ENCODE measurements at regions not wholly inside any gene's neighbourhood (a gene's known extent, or its start where the extent isn't known, plus 50 kb on each side); places are given as distances from the start of the nearest gene placed in this dataset.
"Not testable (repeated sequence)": the region's sequence is repeated elsewhere in the genome, so short reads cannot be mapped to it uniquely, and the experiment has no call there.

- not testable (repeated sequence) for DNase-seq
Observed at GRCh38 chr4:8965896-8966295, 94.3 kb upstream of the HMX1 start.

DNA sequence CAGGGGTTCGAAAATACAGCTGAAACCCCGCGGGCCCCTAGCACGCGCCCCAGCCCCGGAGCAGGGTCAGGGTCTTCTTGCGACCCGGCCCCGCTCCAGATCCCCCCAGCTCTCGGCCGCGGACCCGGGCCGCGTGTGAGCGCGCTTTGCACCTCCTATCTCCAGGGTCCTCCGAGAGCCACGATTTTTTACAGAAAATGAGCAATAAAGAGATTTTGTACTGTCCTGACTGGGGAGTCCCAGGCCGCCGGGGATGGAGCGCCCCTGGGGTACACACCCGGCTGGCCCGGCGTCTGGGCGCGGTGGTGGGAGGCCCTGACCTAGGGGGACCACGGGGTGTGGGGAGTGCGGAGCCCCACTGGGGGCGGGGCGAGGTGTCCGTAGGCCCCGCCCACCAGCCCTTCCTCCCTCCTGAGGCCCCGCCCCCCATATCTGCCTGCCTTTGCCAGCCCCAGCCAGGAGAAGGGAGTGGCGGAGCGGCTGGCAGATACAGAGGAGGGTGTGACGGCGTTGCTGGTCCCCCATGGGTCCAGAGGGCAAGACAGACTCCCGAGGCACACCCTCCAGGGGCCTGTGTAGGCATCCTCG lies 92.7 kb upstream of the HMX1 start:
- not testable (repeated sequence) for DNase-seq

GRCh38 chr4:8963533-8963932 lies 91.9 kb upstream of the HMX1 start:
- not testable (repeated sequence) for DNase-seq

DNA sequence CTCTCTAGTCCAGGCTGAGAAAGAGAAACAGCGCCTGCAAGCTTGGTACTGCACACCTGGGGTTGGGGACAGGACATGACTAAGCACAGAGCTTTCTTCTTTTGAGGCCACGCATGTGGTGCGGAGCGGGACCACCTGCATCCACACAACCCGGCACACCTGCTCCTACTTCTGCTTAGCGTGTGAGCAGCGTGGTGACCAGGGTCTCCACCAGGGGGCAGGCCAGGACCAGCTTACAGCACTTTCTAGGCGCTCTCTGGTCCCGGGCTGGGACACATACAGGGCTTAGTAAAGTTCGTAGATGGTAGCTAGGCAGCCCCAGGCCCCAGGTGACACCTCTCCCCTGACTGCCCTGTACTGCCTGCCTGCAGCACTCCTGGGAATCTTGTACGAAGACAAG lies 89.7 kb upstream of the HMX1 start:
- DNase-seq: not testable (repeated sequence)

DNA sequence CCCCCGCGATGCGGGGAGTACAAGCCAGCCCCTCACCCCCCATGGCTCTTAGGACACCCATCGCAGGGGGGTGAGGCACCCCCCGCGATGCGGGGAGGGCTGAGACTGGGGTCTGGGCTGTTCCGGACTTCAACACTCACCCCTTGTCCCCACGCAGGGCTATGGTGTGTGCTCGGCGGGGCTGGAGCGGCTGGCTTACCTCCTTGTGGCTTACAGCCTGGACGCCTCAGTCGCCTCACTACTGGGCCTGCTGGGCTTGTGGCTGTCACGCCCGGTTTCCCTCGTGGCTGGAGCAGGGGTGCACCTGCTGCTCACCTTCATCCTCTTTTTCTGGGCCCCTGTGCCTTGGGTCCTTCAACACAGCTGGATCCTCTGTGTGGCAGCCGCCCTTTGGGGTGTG lies 87.8 kb upstream of the HMX1 start:
- DNase-seq: not testable (repeated sequence)

- DNase-seq: not testable (repeated sequence)
Observed at GRCh38 chr4:8954001-8954400, 82.4 kb upstream of the HMX1 start.

GRCh38 chr4:8952791-8953190 lies 81.2 kb upstream of the HMX1 start:
- not testable (repeated sequence) for DNase-seq

DNA sequence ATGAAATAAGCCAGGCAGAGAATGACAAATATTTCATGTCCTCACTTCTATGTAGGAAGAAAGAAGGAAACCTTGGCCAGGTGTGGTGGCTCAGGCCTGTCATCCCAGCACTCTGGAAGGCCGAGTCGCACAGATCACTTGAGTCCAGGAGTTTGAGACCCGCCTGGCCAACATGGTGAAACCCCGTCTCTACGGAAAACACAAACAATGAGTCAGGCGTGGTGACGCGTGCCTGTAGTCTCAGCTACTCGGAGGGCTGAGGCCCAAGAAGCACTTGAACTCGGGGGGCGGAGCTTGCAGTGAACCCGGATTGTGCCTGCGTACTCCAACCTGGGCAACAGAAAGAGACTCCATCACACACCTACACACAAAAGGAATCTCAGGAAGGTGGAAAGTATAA lies 80.5 kb upstream of the HMX1 start:
- DNase-seq: not testable (repeated sequence)

DNA sequence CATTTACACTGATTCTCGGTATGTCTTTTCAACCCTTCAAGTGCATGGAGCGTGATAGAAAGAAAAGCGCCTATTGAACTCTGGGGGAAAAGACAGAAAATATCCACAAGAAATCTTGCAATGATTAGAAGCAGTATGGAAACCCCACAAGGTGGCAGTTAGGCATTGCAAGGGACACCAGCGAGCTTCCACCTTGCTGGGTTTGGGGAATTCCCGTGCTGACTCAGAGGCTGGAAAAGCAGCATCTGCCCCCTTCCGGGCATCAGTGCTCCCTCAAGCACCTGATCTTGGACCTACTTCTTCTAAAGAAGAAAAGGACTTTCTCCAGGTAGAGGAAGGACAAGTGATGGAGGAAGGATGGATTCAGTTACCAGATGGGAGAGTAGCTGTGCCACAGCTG lies 73.9 kb upstream of the HMX1 start:
- not testable (repeated sequence) for DNase-seq

- DNase-seq: not testable (repeated sequence)
Observed at GRCh38 chr4:8943367-8943766, 71.7 kb upstream of the HMX1 start.

- DNase-seq: not testable (repeated sequence)
Observed at GRCh38 chr4:8942088-8942487, 70.4 kb upstream of the HMX1 start.

DNA sequence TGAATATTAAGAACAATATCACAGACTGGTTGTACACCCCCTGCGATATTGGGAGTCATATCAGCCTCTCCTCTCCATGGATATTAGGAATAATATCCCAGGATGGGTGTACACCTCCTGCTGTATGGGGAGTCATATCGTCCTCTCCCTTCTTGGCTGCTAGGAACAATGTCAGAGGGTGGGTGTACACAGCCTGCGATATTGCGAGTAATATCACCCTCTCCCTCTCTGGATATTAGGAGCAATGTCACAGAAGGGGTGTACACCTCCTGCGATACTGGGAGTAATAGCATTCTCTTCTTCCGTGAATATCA lies 69.8 kb upstream of the HMX1 start:
- not testable (repeated sequence) for DNase-seq

GRCh38 chr4:8940792-8941491 lies 69.3 kb upstream of the HMX1 start:
- no peak for DNase-seq

DNA sequence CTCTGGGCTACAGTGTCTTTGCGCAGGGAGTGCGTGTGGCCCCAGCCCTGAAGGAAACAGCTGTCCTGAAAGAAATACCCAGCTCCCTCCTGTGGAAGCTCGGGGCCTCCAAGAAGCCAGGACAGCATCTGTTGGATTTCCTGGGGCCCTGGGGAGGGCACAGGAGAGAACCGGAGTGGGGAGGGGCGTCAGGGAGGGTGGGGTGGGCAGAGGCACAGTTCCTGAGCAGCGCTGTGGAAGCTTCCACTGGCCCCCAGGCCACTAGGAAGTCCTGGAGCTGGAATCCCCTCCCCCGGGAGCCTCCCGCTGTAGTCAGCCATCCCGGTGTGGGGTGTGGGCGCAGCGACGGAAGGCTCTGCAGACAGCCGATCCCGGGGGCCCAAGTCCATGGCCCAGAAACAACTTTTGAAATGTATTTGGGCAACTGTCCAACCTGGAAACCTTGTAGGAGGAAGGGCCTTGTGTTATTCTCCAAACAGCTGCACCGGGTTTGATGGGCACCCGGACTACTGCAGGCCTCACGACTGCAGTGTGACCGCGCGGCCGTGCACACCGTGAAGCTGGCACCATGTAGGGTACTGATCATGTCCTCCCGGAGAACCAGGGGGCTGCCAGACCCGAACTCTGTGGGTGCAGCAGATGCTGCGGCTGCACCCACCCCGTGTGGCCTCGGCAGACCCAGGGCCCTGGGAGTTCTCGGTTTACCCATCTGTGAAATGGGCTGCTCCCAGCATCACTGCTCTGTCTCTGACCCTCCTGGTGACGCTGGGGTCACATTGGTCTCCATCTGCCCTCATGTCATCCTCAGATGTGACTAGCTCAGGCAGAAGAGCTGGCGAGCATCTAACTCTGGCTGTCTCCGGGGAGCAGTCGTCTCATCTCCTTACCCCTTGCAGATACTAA lies 68.5 kb upstream of the HMX1 start:
- DNase-seq: no peak

DNA sequence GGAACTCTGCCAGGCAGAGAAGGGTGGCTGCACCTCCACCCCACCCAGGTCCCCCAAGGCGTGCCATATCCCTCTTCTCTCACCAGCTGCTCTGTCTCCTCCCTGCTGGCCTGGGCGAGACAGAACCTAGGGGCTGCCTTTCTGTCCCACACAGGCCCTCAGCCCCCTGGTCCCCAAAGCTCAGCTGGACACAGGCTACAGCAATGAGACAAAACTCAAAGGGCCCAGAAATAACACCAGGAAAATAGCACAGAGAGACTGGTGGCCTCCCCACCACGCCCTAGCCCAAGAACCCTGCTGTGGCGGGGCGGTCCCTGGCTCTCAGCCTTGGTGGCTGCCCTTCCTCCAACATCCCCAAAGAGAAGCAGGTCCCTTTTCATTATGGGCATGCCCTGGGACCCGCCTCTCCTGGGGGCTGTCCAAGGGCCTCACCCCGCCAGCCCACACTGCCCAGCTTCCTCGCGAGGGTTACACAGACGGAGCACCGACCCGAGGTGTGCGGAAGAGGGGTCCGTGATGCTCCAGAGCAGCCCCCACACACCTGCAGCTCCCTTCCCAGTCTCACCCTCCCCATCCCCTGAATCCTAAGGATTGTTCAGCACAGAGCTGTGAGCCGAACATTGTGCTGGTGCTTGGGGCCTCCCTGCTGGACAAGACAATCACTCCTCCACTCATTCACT lies 67.7 kb upstream of the HMX1 start:
- DNase-seq: no peak

DNA sequence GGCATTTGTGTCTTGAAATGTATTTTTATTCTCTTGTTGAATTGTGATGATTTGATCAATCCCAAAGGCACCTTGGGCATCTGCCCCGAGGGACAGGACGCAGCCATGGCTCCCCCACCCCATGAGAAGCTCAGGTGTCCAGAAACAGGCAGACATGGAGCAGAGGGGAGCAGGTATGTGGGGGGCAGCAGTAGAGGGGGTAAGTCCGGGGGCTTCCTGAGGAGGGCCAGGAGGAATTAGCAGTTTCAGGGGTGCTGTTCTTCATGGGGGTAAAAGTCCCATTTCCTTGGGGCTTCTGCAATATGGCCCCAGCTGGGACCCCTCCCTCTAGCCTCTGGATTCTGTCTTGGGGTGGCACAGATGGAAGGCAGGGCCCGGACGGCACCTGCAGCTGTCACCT lies 67.0 kb upstream of the HMX1 start:
- no peak for DNase-seq

DNA sequence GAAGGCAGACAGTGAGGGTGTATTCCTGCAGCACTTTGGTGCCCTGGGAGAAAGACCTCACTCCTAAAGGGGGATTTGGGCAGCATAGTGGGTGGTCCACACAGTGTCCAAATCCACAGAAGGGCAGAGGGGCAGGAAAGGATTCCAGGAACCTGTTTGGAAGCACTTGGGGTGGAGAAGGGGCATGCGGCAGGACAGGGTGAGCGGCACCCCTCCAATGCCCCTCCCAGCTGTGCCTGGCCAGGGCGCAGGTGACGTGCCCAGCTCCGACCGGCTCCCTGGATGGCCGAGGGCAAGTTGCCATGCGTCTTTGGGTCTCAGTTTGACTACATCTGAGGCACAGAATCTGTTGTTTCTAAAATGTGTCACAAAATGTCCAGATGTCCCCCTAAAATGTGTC lies 66.5 kb upstream of the HMX1 start:
- no peak for DNase-seq

- DNase-seq: no peak
Observed at GRCh38 chr4:8932884-8933283, 61.2 kb upstream of the HMX1 start.

DNA sequence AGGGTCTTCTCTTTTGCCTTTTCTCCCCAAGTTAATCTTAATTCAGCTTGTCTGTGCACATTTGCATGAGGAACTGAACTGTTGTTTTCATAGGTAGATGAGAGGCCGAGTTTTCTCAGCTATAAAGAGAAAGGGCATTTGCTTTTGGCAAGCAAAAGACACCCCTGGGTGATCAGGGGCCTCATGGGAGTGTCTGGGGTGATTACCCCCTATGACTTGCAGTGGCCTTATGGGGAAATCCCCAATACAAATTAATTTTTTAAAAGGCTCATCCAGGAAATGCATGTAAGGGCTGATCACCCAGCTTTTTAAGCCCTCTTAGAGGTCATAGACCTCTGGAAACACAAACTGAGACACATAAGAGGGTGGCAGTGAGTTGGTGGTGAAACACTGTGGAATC lies 56.4 kb upstream of the HMX1 start:
- no peak for DNase-seq

DNA sequence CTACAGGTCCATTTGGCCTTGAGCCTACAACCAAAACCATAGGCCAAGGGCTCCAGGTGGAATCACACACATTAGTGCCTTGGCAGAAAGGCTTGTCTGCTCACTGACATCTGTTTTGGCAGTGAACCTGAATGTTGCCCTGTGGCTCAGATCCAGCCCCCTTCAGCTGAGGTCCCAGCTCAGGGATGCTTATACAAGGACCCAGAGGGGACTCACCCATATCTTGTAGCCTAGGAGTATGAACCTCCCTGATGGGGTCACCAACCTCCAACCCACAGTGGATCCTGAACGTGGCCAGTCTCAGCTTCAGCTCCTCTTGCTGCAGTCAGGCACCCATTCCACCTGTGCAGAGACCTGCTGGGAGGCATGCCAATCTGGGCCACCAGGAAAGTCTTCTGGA lies 50.8 kb upstream of the HMX1 start:
- no peak for DNase-seq

DNA sequence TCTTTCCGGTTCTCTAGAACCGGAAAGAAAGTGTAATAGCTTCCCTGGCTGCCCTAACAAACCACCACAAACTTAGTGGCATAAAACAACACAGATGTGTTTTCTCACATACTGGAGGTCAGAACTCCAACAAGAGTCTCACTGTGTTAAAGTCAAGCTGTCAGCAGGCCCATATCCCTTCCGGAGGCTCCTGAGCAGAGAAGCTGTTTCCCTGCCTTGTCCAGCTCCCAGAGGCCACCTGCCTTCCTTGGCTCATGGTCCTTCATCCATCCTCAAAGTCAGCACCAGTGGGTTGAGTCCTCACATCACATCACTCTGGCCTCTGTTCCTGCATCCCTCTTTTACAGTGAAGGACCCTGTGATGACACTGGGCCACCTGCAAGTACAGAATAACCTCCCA lies 49.8 kb upstream of the HMX1 start:
- no peak for DNase-seq
